Nephron progenitor cell (in vitro differentiated cells): ENCODE measurements at regions not wholly inside any gene's neighbourhood (a gene's known extent, or its start where the extent isn't known, plus 50 kb on each side); places are given as distances from the start of the nearest gene placed in this dataset.

ENCODE experiments used
- DNase-seq: peaks from one replicate; pipeline ENCODE4 v3.0.0; 2021
- H3K27ac Mint-ChIP-seq: 2 replicates; pipeline ENCODE4 v1.8.0; 2021; ENCODE audit warnings: mild to moderate bottlenecking, moderate library complexity, mixed read lengths
- H3K27me3 Mint-ChIP-seq: 2 replicates; pipeline ENCODE4 v1.8.0; 2021; ENCODE audit warnings: mild to moderate bottlenecking, low read depth, mixed read lengths; ENCODE audit not compliant: poor library complexity
- H3K36me3 Mint-ChIP-seq: 2 replicates; pipeline ENCODE4 v1.8.0; 2021; ENCODE audit warnings: low read depth, mixed read lengths
- H3K4me1 Mint-ChIP-seq: 2 replicates; pipeline ENCODE4 v1.8.0; 2021; ENCODE audit warnings: mixed read lengths
- H3K4me3 Mint-ChIP-seq: 2 replicates; pipeline ENCODE4 v1.8.0; 2021; ENCODE audit warnings: mild to moderate bottlenecking, moderate library complexity, mixed read lengths
- H3K9me3 Mint-ChIP-seq: 2 replicates; pipeline ENCODE4 v1.8.0; 2021; ENCODE audit warnings: mild to moderate bottlenecking, moderate library complexity, mixed read lengths
- TF ChIP-seq, protein P1 (sequence below): fragments of 200-600 bp; sonication (generic); IDR thresholded peaks from 2 replicates; pipeline ENCODE4 v1.5.0; 2021; ENCODE audit warnings: antibody characterized with exemption

DNA sequence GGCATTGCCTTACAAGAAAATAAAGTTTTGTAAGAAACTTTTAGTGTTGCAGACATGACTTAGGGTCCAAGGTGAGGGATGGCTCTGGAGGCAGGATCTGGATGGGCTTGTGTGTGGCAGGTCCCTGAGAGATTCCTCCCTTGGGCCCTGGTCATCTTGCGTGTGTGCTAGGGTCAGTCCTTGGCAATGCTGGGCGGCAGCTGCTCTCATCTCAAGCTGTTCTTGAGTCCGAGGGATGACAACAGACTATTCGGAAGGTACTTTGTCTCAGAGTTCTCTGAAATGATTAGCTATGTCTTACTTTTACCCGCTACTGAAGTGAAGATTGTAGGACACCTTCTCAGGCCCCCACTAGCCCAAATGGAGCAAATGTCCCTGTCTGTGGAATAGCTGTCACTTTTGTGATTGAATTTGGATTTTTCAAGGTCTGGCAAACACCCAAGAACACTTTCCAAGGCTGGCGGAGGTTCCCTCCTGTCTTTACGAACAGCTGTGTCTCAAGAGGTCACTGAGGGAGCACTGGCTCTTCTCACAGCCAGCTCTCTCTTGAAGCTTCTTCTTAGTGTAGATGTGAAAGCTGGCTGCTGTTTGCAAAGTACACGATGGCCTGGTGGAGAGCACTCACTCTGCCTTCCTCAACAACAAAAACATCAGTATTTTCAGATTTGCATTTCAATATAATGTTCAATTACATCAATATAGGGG lies 253.6 kb downstream of the STK31 start:
- Mint-ChIP-seq H3K27me3 (peaks cover 7% of the 10 kb centered on the region), H3K9me3 (peaks cover 20% of the 10 kb centered on the region), H3K27ac (no peak overlapping the region), H3K4me3 (no peak overlapping the region), H3K4me1 (peaks cover 37% of the 10 kb centered on the region), H3K36me3 (no peaks in the 10 kb centered on the region)
- TF ChIP-seq, protein P1, sequence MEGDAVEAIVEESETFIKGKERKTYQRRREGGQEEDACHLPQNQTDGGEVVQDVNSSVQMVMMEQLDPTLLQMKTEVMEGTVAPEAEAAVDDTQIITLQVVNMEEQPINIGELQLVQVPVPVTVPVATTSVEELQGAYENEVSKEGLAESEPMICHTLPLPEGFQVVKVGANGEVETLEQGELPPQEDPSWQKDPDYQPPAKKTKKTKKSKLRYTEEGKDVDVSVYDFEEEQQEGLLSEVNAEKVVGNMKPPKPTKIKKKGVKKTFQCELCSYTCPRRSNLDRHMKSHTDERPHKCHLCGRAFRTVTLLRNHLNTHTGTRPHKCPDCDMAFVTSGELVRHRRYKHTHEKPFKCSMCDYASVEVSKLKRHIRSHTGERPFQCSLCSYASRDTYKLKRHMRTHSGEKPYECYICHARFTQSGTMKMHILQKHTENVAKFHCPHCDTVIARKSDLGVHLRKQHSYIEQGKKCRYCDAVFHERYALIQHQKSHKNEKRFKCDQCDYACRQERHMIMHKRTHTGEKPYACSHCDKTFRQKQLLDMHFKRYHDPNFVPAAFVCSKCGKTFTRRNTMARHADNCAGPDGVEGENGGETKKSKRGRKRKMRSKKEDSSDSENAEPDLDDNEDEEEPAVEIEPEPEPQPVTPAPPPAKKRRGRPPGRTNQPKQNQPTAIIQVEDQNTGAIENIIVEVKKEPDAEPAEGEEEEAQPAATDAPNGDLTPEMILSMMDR, result no peak
- DNase-seq, result no peak

DNA sequence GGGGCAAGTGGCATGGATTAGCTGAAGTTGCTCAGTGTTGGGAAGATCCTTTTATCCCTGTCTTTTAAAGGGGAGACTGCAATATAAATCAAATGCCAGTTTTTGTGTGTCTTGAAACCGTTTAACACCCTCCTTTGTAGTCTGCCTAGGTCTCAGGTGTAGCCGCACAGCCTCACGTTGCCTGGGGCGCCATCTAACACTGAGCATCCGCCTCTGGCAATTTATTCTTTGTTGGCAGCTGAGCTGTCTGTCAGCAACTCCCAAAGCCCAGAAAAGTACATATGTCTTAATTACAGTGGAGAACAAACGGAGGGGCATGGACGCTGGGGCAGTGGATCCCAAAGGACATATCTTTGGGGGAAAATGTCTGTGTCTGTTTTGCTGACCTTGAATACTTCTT lies 254.7 kb downstream of the STK31 start:
- no peak overlapping the region for H3K27ac Mint-ChIP-seq
- H3K4me1 Mint-ChIP-seq, result peaks cover 47% of the 10 kb centered on the region
- no peak for DNase-seq
- TF ChIP-seq, protein P1, result no peak
- H3K36me3 Mint-ChIP-seq, result no peaks in the 10 kb centered on the region
- H3K9me3 Mint-ChIP-seq, result peaks cover 20% of the 10 kb centered on the region
- H3K4me3 Mint-ChIP-seq, result no peak overlapping the region
- H3K27me3 Mint-ChIP-seq, result peaks cover 11% of the 10 kb centered on the region

DNA sequence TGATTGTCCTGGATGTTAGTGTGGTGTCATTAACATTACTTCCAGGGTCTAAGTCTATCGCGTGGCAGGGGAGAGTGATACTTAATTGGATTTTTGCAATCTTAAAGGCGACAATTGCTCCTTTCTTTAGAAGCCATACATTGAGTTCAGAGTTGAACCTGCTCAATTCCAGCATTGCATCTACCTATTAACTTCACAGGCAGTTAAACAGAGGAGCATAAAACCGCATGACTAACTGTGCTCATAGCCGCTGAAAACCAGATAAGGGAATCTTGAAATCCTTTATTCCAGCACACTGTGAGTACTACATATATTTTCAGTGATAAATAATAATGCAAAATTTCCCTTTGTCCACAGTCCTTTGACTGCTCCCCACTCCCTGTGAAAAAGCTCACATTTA lies 255.3 kb downstream of the STK31 start:
- TF ChIP-seq, protein P1, result no peak
- no peaks in the 10 kb centered on the region for H3K36me3 Mint-ChIP-seq
- DNase-seq, result no peak
- H3K27me3 Mint-ChIP-seq, result peaks cover 11% of the 10 kb centered on the region
- no peak overlapping the region for H3K4me3 Mint-ChIP-seq
- no peak overlapping the region for H3K27ac Mint-ChIP-seq
- H3K9me3 Mint-ChIP-seq, result peaks cover 20% of the 10 kb centered on the region
- peaks cover 52% of the 10 kb centered on the region for H3K4me1 Mint-ChIP-seq

DNA sequence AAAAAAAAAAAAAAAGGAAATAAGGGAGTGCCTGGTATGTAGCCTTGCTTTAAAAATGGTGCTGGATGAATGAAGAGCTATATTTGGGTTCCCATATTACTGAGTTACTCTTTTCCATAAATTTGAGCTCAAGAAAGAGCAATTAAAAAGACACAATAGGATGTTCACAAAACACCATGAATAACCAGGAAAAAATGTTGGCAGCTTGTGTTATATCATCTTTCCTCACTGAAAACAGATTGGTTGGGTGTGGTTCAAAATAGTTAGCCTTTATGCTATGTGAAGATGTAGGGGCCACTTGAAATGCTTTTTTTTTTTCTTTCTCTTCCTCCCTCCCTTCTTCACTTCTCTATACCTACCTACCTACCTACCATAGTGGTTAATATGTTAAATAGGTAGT lies 256.9 kb downstream of the STK31 start:
- TF ChIP-seq, protein P1, result no peak
- peaks cover 52% of the 10 kb centered on the region for H3K4me1 Mint-ChIP-seq
- peaks cover 7% of the 10 kb centered on the region for H3K27me3 Mint-ChIP-seq
- no peak for DNase-seq
- H3K4me3 Mint-ChIP-seq, result no peak overlapping the region
- no peak overlapping the region for H3K27ac Mint-ChIP-seq
- peaks cover 15% of the 10 kb centered on the region for H3K9me3 Mint-ChIP-seq
- no peaks in the 10 kb centered on the region for H3K36me3 Mint-ChIP-seq

DNA sequence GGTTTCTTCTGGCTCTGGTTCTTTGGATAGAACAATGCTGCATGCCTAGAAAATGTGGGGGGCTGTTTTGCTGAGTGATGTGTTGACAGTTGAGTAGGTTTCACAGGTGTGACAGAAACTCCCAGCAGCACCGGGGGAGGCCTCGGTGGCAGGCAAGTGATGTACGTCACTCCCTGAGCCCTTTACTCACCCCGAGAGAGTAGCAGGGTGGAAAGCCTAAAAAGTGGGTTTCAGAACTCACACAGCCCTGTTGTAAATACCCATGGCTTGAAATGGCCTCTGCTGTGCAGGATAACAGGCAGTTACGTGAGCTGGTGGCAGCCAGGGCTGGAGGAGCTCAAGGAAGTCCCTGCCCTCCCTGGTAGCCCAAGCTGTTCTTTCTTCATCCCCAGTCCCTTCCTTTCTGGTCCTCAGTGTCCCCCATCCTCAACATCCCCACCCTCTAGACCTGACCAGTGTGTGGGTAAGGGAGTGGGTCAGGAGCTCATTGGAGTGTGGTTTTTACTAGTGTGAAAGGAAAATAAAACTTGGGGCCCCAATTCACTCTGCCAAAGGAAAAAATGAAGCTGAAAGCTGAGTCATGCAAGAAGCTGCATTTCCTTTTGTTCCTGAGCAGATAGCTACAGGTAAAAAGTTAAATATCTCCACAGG lies 258.1 kb downstream of the STK31 start:
- Mint-ChIP-seq H3K9me3 (peaks cover 18% of the 10 kb centered on the region), H3K27ac (no peak overlapping the region), H3K27me3 (peaks cover 7% of the 10 kb centered on the region), H3K36me3 (no peaks in the 10 kb centered on the region), H3K4me3 (no peak overlapping the region), H3K4me1 (peaks cover 52% of the 10 kb centered on the region)
- TF ChIP-seq, protein P1, result no peak
- no peak for DNase-seq

DNA sequence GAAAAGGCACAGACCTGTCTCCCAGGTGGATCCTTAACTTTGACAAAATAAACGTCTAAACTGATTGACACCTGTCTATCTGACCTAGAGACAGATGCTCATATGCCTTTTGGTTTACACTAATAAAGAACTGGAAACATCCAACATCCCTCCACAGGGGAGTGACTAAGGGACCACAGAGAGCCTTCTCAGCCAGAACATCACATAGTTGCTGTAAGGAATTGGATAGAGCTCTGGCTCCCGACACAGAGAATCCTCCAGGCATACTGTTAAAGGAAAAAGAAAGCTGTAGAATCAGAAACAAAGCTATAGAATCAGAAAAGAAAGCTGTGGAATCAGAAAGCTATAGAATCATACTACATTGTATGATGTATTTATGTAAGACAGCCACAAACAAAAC lies 258.8 kb downstream of the STK31 start:
- peaks cover 23% of the 10 kb centered on the region for H3K9me3 Mint-ChIP-seq
- peaks cover 7% of the 10 kb centered on the region for H3K27me3 Mint-ChIP-seq
- H3K4me3 Mint-ChIP-seq, result no peak overlapping the region
- H3K36me3 Mint-ChIP-seq, result no peaks in the 10 kb centered on the region
- peaks cover 48% of the 10 kb centered on the region for H3K4me1 Mint-ChIP-seq
- H3K27ac Mint-ChIP-seq, result peak overlapping the region; percentile 63
- no peak for DNase-seq
- TF ChIP-seq, protein P1, result no peak
